Neuronal stem cell (in vitro differentiated cells): ENCODE measurements at regions not wholly inside any gene's neighbourhood (a gene's known extent, or its start where the extent isn't known, plus 50 kb on each side); places are given as distances from the start of the nearest gene placed in this dataset.
A peak's percentile ranks its signal among the peaks of the same experiment; 100 is the strongest.
"Not testable (repeated sequence)": the region's sequence is repeated elsewhere in the genome, so short reads cannot be mapped to it uniquely, and the experiment has no call there.

Experiments used
- DNase-seq: peaks from one replicate; pipeline ENCODE4 v3.0.0-alpha.2; 2013; ENCODE audit warnings: low spot score
- H2AFZ ChIP-seq: one replicate; pipeline ENCODE4 v1.6.1; 2013; ENCODE audit warnings: mild to moderate bottlenecking, low read length, inconsistent platforms
- H2AK5ac ChIP-seq: 2 replicates; pipeline ENCODE4 v1.6.1; 2013; ENCODE audit warnings: low read depth, mild to moderate bottlenecking, inconsistent platforms, low read length, moderate library complexity, mixed read lengths
- H2BK120ac ChIP-seq: 2 replicates; pipeline ENCODE4 v1.6.1; 2013; ENCODE audit warnings: low read depth, mild to moderate bottlenecking, inconsistent platforms, low read length, moderate library complexity, mixed read lengths
- H2BK12ac ChIP-seq: one replicate; pipeline ENCODE4 v1.6.1; 2013; ENCODE audit warnings: low read length, inconsistent platforms
- H2BK15ac ChIP-seq: 2 replicates; pipeline ENCODE4 v1.6.1; 2013; ENCODE audit warnings: mild to moderate bottlenecking, low read length, inconsistent platforms, mixed read lengths
- H2BK5ac ChIP-seq: one replicate; pipeline ENCODE4 v1.6.1; 2013; ENCODE audit warnings: inconsistent platforms, mild to moderate bottlenecking, low read length, moderate library complexity
- H3K14ac ChIP-seq: one replicate; pipeline ENCODE4 v1.6.1; 2013; ENCODE audit warnings: low read length, inconsistent platforms
- H3K18ac ChIP-seq: 2 replicates; pipeline ENCODE4 v1.6.1; 2013; ENCODE audit warnings: low read length, inconsistent platforms
- H3K23ac ChIP-seq: 2 replicates; pipeline ENCODE4 v1.6.1; 2013; ENCODE audit warnings: low read depth, mild to moderate bottlenecking, mixed read lengths, low read length, inconsistent platforms; ENCODE audit not compliant: poor library complexity
- H3K27ac ChIP-seq: replicated peaks from 3 replicates; pipeline ENCODE4 v1.5.1; 2013; ENCODE audit warnings: low read length, inconsistent platforms
- H3K27me3 ChIP-seq, 3 experiments: 2 replicates each; pipeline ENCODE4 v1.6.1; 2013; ENCODE audit warnings: low read length in 3 of 3, mild to moderate bottlenecking in 2 of 3, inconsistent platforms in 1 of 3, low read depth in 1 of 3, mixed read lengths in 1 of 3, moderate library complexity in 1 of 3; ENCODE audit not compliant: control insufficient read depth in 3 of 3, insufficient read depth in 3 of 3
- H3K36me3 ChIP-seq, 2 donors: replicated peaks in 1 of 2; 2 replicates each; pipeline ENCODE4 v1.6.1; 2013; ENCODE audit warnings: low read length in 2 of 2; ENCODE audit not compliant: control insufficient read depth in 2 of 2, insufficient read depth in 2 of 2
- H3K4ac ChIP-seq: 2 replicates; pipeline ENCODE4 v1.6.1; 2013; ENCODE audit warnings: inconsistent platforms, mild to moderate bottlenecking, low read length, moderate library complexity
- H3K4me1 ChIP-seq, 2 donors: 1 replicate in 1 of 2; 2 replicates in 1 of 2; pipeline ENCODE4 v1.6.1; 2013; ENCODE audit warnings: low read length in 2 of 2, low read depth in 1 of 2; ENCODE audit not compliant: control insufficient read depth in 2 of 2, insufficient read depth in 1 of 2
- H3K4me2 ChIP-seq: one replicate; pipeline ENCODE4 v1.6.1; 2013; ENCODE audit warnings: mild to moderate bottlenecking, low read length, inconsistent platforms; ENCODE audit not compliant: insufficient read depth, poor library complexity, severe bottlenecking
- H3K4me3 ChIP-seq, 2 donors: 2 replicates each; pipeline ENCODE4 v1.5.1; 2013; ENCODE audit warnings: low read length in 2 of 2, mild to moderate bottlenecking in 2 of 2, inconsistent platforms in 1 of 2, moderate library complexity in 1 of 2
- H3K79me1 ChIP-seq: one replicate; pipeline ENCODE4 v1.6.1; 2013; ENCODE audit warnings: low read depth, mild to moderate bottlenecking, inconsistent platforms, low read length, moderate library complexity
- H3K9ac ChIP-seq: one replicate; pipeline ENCODE4 v1.6.1; 2013; ENCODE audit warnings: mild to moderate bottlenecking, low read depth, low read length, inconsistent platforms; ENCODE audit not compliant: poor library complexity
- H3K9me3 ChIP-seq, 2 donors: replicated peaks in 1 of 2; 2 replicates each; pipeline versions ENCODE3 to v1.6.1; 2013; ENCODE audit warnings: low read length in 2 of 2, mild to moderate bottlenecking in 2 of 2, inconsistent platforms in 1 of 2, low read depth in 1 of 2, mixed read lengths in 1 of 2, moderate library complexity in 1 of 2; ENCODE audit not compliant: control insufficient read depth in 2 of 2, insufficient read depth in 1 of 2
- H4K8ac ChIP-seq: one replicate; pipeline ENCODE4 v1.6.1; 2013; ENCODE audit warnings: low read depth, mild to moderate bottlenecking, inconsistent platforms, low read length, moderate library complexity
- H4K91ac ChIP-seq: one replicate; pipeline ENCODE4 v1.6.1; 2013; ENCODE audit warnings: low read length, low read depth, mild to moderate bottlenecking, inconsistent platforms; ENCODE audit not compliant: poor library complexity
- WGBS, 2 donors: extraction: QIAGEN DNeasy Blood & Tissue Kit; methylation state at CpG; one replicate each; pipeline ENCODE4 v1.1.7; 2013; ENCODE audit warnings: missing lambda C conversion rate in 2 of 2, mixed read lengths in 1 of 2; ENCODE audit not compliant: insufficient read length in 2 of 2, insufficient replicate concordance in 1 of 2; ENCODE audit errors: extremely low coverage in 2 of 2; 5-methylcytosine and 5-hydroxymethylcytosine counted together

DNA sequence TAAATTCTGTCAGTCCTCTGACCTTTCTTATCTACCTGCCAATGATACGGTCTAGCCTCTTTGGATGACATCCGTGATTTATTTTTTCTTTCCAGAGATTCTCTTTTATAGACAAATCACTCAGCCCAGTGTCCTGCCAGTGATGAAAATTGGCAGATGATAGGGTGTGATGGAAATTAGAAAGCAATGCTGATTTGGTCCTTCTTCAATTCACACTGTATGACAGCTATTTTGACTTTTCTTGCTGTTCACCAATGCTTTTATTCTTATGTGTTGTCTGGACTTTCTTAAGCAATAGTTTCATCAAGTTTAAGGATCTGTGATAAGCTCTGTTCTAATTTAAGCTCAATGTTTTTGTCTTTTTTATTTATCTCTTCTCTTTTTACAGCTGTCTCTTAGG lies 63.6 kb upstream of the TPTE start:
- not testable (repeated sequence) for H2AK5ac ChIP-seq, H3K9ac ChIP-seq, H3K23ac ChIP-seq, H4K91ac ChIP-seq, H2BK15ac ChIP-seq, H3K27ac ChIP-seq, H3K36me3 ChIP-seq, H3K79me1 ChIP-seq, H3K18ac ChIP-seq, H3K9me3 ChIP-seq, H2BK12ac ChIP-seq, H3K4ac ChIP-seq, H3K4me2 ChIP-seq, H3K27me3 ChIP-seq, H2BK5ac ChIP-seq, H3K4me3 ChIP-seq, DNase-seq, H3K4me1 ChIP-seq, H4K8ac ChIP-seq, H2BK120ac ChIP-seq, H2AFZ ChIP-seq, H3K14ac ChIP-seq
- no CpG with 5 or more reads among the region's 2 CpGs for WGBS, 2 donors

DNA sequence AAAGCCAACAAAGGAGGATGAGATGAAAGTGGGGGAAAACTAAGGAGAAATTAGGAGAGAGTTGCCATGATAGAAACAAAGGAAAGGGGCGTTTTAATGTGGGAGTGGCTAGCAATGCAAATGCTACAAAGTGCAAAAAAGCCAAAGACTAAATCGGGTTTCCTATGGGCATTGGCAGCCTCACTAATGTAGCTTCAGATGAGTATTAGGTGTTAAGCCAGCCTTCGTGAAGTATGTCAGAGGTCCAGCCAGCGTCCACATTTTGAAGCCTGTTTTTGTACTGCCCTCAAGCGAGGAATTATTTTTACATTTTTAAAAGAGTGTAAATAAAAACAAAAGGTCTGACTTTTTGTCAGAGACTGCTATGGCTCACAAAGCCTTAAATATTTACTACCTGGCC lies 60.4 kb upstream of the TPTE start:
- H3K9me3 ChIP-seq = peaks cover 0 to 17% of the 10 kb centered on the region in 2 donors
- H4K8ac ChIP-seq, H3K4me1 ChIP-seq, H3K79me1 ChIP-seq, H2BK120ac ChIP-seq, H3K18ac ChIP-seq, H3K36me3 ChIP-seq, H2AK5ac ChIP-seq, H3K4me3 ChIP-seq, H3K4me2 ChIP-seq, H3K27ac ChIP-seq, H2BK15ac ChIP-seq, H3K14ac ChIP-seq, H3K27me3 ChIP-seq, DNase-seq, H2BK5ac ChIP-seq, H3K4ac ChIP-seq, H2AFZ ChIP-seq, H4K91ac ChIP-seq, H3K9ac ChIP-seq, H2BK12ac ChIP-seq, H3K23ac ChIP-seq: not testable (repeated sequence)
- WGBS, 2 donors = no CpG with 5 or more reads among the region's 5 CpGs

DNA sequence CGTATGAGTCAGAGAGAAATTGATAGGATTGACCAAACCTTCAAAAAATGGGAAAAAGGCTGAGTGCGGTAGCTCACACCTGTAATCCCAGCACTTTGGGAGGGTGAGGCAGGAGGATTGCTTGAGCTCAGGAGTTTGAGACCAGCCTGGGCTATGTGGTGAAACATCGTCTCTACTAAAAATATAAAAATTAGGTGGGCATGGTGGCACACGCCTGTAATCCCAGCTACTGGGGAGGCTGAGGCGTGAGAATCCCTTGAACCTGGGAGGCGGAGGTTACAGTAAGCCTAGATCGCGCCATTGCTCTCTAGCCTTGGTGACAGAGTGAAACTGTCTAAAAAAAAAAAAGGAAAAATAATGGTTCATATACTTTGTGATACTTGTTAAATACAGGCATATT lies 59.9 kb upstream of the TPTE start:
- not testable (repeated sequence) for H3K23ac ChIP-seq, H3K79me1 ChIP-seq, H3K4ac ChIP-seq, H2BK5ac ChIP-seq, H4K8ac ChIP-seq, H2AFZ ChIP-seq, H3K4me1 ChIP-seq, H3K4me2 ChIP-seq, H3K14ac ChIP-seq, H2BK12ac ChIP-seq, DNase-seq, H2BK15ac ChIP-seq, H3K27me3 ChIP-seq, H2BK120ac ChIP-seq, H3K9ac ChIP-seq, H4K91ac ChIP-seq, H2AK5ac ChIP-seq, H3K27ac ChIP-seq, H3K36me3 ChIP-seq, H3K18ac ChIP-seq
- Histone ChIP-seq H3K4me3 (peak overlapping the region in 1 of 2 donors; percentile 11), H3K9me3 (peaks cover 0 to 17% of the 10 kb centered on the region in 2 donors)
- no CpG with 5 or more reads among the region's 8 CpGs for WGBS, 2 donors

DNA sequence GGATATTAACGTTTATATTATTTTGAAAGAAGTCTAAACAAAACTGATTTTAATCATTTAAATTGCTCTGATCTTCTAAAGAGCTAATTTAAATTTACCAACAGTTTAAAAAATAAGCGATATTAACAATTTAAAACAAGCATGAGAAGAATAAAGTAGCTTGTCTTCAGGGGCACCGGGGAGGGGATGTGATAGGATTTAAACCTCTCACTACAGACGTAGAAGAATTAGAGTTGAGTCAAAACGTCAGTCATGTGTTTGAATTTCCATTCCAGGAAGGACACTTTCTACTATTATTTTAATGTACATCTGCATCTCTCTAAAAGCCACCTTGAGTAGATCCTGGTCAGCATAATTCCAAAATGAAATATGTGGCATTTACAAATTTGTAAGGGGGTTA lies 58.2 kb upstream of the TPTE start:
- H3K9me3 ChIP-seq = peaks cover 0 to 15% of the 10 kb centered on the region in 2 donors
- no CpG with 5 or more reads among the region's 5 CpGs for WGBS, 2 donors

More for the DNA sequence above, 58.2 kb upstream of the TPTE start:
- Histone ChIP-seq H2AK5ac (no peak overlapping the region), H2BK15ac (no peak overlapping the region), H3K27me3 (peaks cover 0 to 4% (median 2%) of the 10 kb centered on the region in 3 experiments), H4K91ac (no peak overlapping the region), H3K23ac (no peak overlapping the region), H3K36me3 (peaks cover 0 to 1% of the 10 kb centered on the region in 2 donors), H2BK5ac (no peak overlapping the region), H3K4me3 (no peak overlapping the region), H3K79me1 (no peaks in the 10 kb centered on the region), H2BK12ac (no peak overlapping the region), H3K4me1 (no peaks in the 10 kb centered on the region), H3K9ac (no peak overlapping the region), H4K8ac (no peak overlapping the region), H3K14ac (no peak overlapping the region), H3K4ac (no peak overlapping the region), H3K4me2 (no peak overlapping the region), H3K18ac (no peak overlapping the region), H2BK120ac (no peak overlapping the region), H3K27ac (no peak overlapping the region), H2AFZ (no peak overlapping the region)
- DNase-seq = no peak
